K562 (cell line): ENCODE measurements at regions not wholly inside any gene's neighbourhood (a gene's known extent, or its start where the extent isn't known, plus 50 kb on each side); places are given as distances from the start of the nearest gene placed in this dataset.

Source experiments
- ATAC-seq: fragments of 200-7000 bp; cut with Tn5 transposase; 3 replicates; pipeline ENCODE4 v1.9.1; 2020; ENCODE audit warnings: moderate library complexity
- BruUV-seq: library from RNA; stranded (reverse); fragments of 400-500 nt; replicated peaks from 2 replicates; lab custom pipeline; 2021; lab: Mats Ljungman, UMichigan
- CTCF ChIA-PET: fragments of 300-600 bp; formaldehyde crosslinking; extraction: SDS; loops from one replicate; lab custom pipeline; 2021; ENCODE audit warnings: low intra/inter-chr PET ratio; lab: Yijun Ruan, JAX
- POLR2A ChIA-PET: fragments of 300-600, 350-650 bp; sonication (Branson Sonifier 250); formaldehyde crosslinking; extraction: SDS; loops from one replicate; lab custom pipeline; 2021; ENCODE audit warnings: antibody characterized with exemption, inconsistent platforms; lab: Yijun Ruan, JAX
- DNase-seq, 4 experiments: peaks; one replicate each; pipeline versions ENCODE4 v3.0.0 to v3.0.0-alpha.2; 2011 to 2018; ENCODE audit warnings: low spot score in 3 of 4, mixed read lengths in 3 of 4; ENCODE audit errors: extremely low read depth in 1 of 4
- FAIRE-seq: peaks from 2 replicates; lab custom pipeline; 2011; peaks lifted over from hg19 to GRCh38; lab: Jason Lieb, UNC
- H2AFZ ChIP-seq: 2 replicates; pipeline ENCODE4 v1.6.0; 2011; ENCODE audit warnings: low read depth, low read length, control low read depth, inconsistent platforms
- H3K27ac ChIP-seq: fragments of 200-600 bp; 3 replicates; pipeline ENCODE4 v1.8.0; 2011; ENCODE audit warnings: low read depth, mild to moderate bottlenecking, control low read depth, inconsistent platforms, low read length, moderate library complexity, mixed read lengths; ENCODE audit errors: extremely low read depth
- H3K27me3 ChIP-seq, 2 experiments: fragments of 300-600 bp in 1 of 2; 2 replicates in 1 of 2; 3 replicates in 1 of 2; pipeline versions ENCODE4 v1.6.0 to v1.8.0; 2011; ENCODE audit warnings: inconsistent platforms in 2 of 2, low read length in 2 of 2, mild to moderate bottlenecking in 1 of 2, mixed read lengths in 1 of 2, moderate library complexity in 1 of 2; ENCODE audit not compliant: control insufficient read depth in 2 of 2, insufficient read depth in 2 of 2
- H3K36me3 ChIP-seq: fragments of 300-600 bp; 3 replicates; pipeline ENCODE4 v1.8.0; 2011; ENCODE audit warnings: mild to moderate bottlenecking, low read length, inconsistent platforms; ENCODE audit not compliant: control insufficient read depth, insufficient read depth
- H3K4me1 ChIP-seq, 2 experiments: fragments of 200-600 bp in 1 of 2; replicated peaks in 1 of 2; 2 replicates in 1 of 2; 3 replicates in 1 of 2; pipeline versions ENCODE4 v1.5.1 to v1.8.0; 2011; ENCODE audit warnings: inconsistent platforms in 2 of 2, low read length in 2 of 2, mild to moderate bottlenecking in 1 of 2, mixed read lengths in 1 of 2, moderate library complexity in 1 of 2; ENCODE audit not compliant: control insufficient read depth in 2 of 2, insufficient read depth in 2 of 2
- H3K4me2 ChIP-seq: 2 replicates; pipeline ENCODE4 v1.6.1; 2011; ENCODE audit warnings: low read length, control low read depth, inconsistent platforms, mixed read lengths; ENCODE audit not compliant: insufficient read depth
- H3K4me3 ChIP-seq: fragments of 200-600 bp; sonication (generic), shearing (Covaris generic); 2 replicates; pipeline ENCODE4 v1.5.1; 2016; ENCODE audit warnings: control low read depth, inconsistent platforms
- H3K79me2 ChIP-seq: fragments of 200-600 bp; 3 replicates; pipeline ENCODE4 v1.8.0; 2011; ENCODE audit warnings: low read length, inconsistent platforms; ENCODE audit not compliant: control insufficient read depth, insufficient read depth
- H3K9ac ChIP-seq, 2 experiments: 2 replicates each; pipeline versions ENCODE4 v1.6.0 to v1.6.1; 2011; ENCODE audit warnings: low read depth in 2 of 2, low read length in 2 of 2, control low read depth in 1 of 2, inconsistent platforms in 1 of 2, mild to moderate bottlenecking in 1 of 2, mixed read lengths in 1 of 2; ENCODE audit not compliant: insufficient read depth in 1 of 2
- H3K9me1 ChIP-seq: one replicate; pipeline ENCODE4 v1.6.0; 2011; ENCODE audit warnings: inconsistent platforms, mild to moderate bottlenecking, low read length, moderate library complexity; ENCODE audit not compliant: control insufficient read depth, insufficient read depth
- H3K9me3 ChIP-seq: replicated peaks from 2 replicates; pipeline ENCODE4 v1.5.1; 2011; ENCODE audit warnings: low read depth, low read length, inconsistent platforms; ENCODE audit not compliant: control insufficient read depth, insufficient read depth
- H4K20me1 ChIP-seq: replicated peaks from 2 replicates; pipeline ENCODE4 v1.6.1; 2011; ENCODE audit warnings: low read length, inconsistent platforms, mixed read lengths; ENCODE audit not compliant: control insufficient read depth, insufficient read depth
- BRD9 ChIP-seq: fragments of 450-650 bp; IDR thresholded peaks from 2 replicates; pipeline ENCODE4 v1.6.1; 2018; ENCODE audit warnings: low read depth; ENCODE audit not compliant: partially characterized antibody
- BRF1 ChIP-seq: IDR thresholded peaks from 3 replicates; pipeline ENCODE4 v1.6.1; 2011; ENCODE audit warnings: borderline replicate concordance, mild to moderate bottlenecking; ENCODE audit not compliant: insufficient read length; ENCODE audit errors: extremely low read depth
- GABPB1 ChIP-seq: sonication (generic); formaldehyde crosslinking; IDR thresholded peaks from 2 replicates; pipeline ENCODE4 v1.8.0; 2022; ENCODE audit warnings: mild to moderate bottlenecking, missing genetic modification reagents
- GATAD2B ChIP-seq: fragments of 450-650 bp; IDR thresholded peaks from 2 replicates; pipeline ENCODE4 v1.6.1; 2017; ENCODE audit warnings: mild to moderate bottlenecking, borderline replicate concordance
- JUN ChIP-seq, 2 experiments: sonication (generic) in 1 of 2; formaldehyde crosslinking in 1 of 2; IDR thresholded peaks; 2 replicates each; pipeline versions ENCODE4 v1.6.1 to v1.8.0; 2012 to 2022; ENCODE audit warnings: borderline replicate concordance in 2 of 2, mild to moderate bottlenecking in 2 of 2, improper control_type of control experiment in 1 of 2, low read depth in 1 of 2, low read length in 1 of 2, missing genetic modification reagents in 1 of 2
- KLF10 ChIP-seq: fragments of 250-450 bp; sonication (Bioruptor Pico); IDR thresholded peaks from 2 replicates; pipeline ENCODE4 v1.6.1; 2021; ENCODE audit warnings: matching md5 sums
- PTRF ChIP-seq: fragments of 450-650 bp; IDR thresholded peaks from 2 replicates; pipeline ENCODE4 v1.6.1; 2016; ENCODE audit warnings: mild to moderate bottlenecking, missing genetic modification characterization, missing compliant biosample characterization
- SAFB2 ChIP-seq: fragments of 200-400 bp; formaldehyde crosslinking; IDR thresholded peaks from 2 replicates; pipeline ENCODE4 v1.6.1; 2018; ENCODE audit warnings: borderline replicate concordance, low read length, low read depth, moderate library complexity; ENCODE audit not compliant: severe bottlenecking
- XRCC5 ChIP-seq: fragments of 200-400 bp; formaldehyde crosslinking; IDR thresholded peaks from 2 replicates; pipeline ENCODE4 v1.6.1; 2017; ENCODE audit warnings: low read depth, mild to moderate bottlenecking, low read length
- ZBTB26 ChIP-seq: fragments of 450-650 bp; formaldehyde crosslinking; IDR thresholded peaks from 2 replicates; pipeline ENCODE4 v1.4.0; 2022; ENCODE audit warnings: missing genetic modification characterization
- ZFP91 ChIP-seq: sonication (generic); formaldehyde crosslinking; IDR thresholded peaks from 2 replicates; pipeline ENCODE4 v1.8.0; 2022; ENCODE audit warnings: mild to moderate bottlenecking, missing genetic modification reagents
- WGBS: fragments of 100-300 bp; shearing (Covaris generic); methylation state at CpG from one replicate; pipeline ENCODE4 v1.1.6; 2016; ENCODE audit warnings: low coverage, mixed read lengths; ENCODE audit not compliant: insufficient coverage; ENCODE audit errors: missing lambda C conversion rate; 5-methylcytosine and 5-hydroxymethylcytosine counted together
- in situ Hi-C: fragments of 300-500 bp; cut with MboI; formaldehyde crosslinking; loops from 4 replicates; pipeline ENCODE4 v1.15.0; 2018; ENCODE audit warnings: inconsistent platforms, mixed read lengths
- intact Hi-C: fragments of 100-400 bp; cut with micrococcal nuclease; formaldehyde crosslinking; loops from 2 replicates; pipeline ENCODE4 v1.14.2; 2022

- TF ChIP-seq KLF10 (CRISPR knock-in tag) (no peak), BRD9 (no peak), GABPB1 (CRISPR knock-in tag) (no peak)
Observed at GRCh38 chr2:124975648-124976047, 950.6 kb downstream of the CNTNAP5 start (continued).

- H4K20me1 ChIP-seq = no peaks in the 10 kb centered on the region
- H3K9me1 ChIP-seq = no peaks in the 10 kb centered on the region
- no TSS peak for BruUV-seq
- H3K79me2 ChIP-seq = no peaks in the 10 kb centered on the region
- ATAC-seq (no peak), FAIRE-seq (no peak), DNase-seq (no peak)
- H3K36me3 ChIP-seq = no peaks in the 10 kb centered on the region
- H3K27me3 ChIP-seq = no peaks in the 10 kb centered on the region
- ChIA-PET POLR2A (no interaction called here), CTCF (no interaction called here)
- H3K9me3 ChIP-seq = no peaks in the 10 kb centered on the region
- H3K4me1 ChIP-seq = no peaks in the 10 kb centered on the region
- WGBS = 0% methylated on average over 3 of the region's 3 CpGs
- no peak overlapping the region for H3K4me2 ChIP-seq
- H3K27ac ChIP-seq = no peak overlapping the region
- TF ChIP-seq PTRF (tag) (no peak), XRCC5 (no peak), SAFB2 (no peak), BRF1 (no peak), ZBTB26 (CRISPR knock-in tag) (no peak), GATAD2B (no peak), ZFP91 (CRISPR knock-in tag) (no peak), JUN (IDR thresholded peaks at IDR 0.05; ENCODE audit: borderline replicate concordance, low read depth, low read length) (no peak), JUN (CRISPR knock-in tag; IDR thresholded peaks at IDR 0.05; ENCODE audit: borderline replicate concordance) (no peak)
- in situ Hi-C loops = no loop called here
- no peak overlapping the region for H2AFZ ChIP-seq
- H3K4me3 ChIP-seq = no peak overlapping the region
- H3K9ac ChIP-seq = no peak overlapping the region
- intact Hi-C loops = no loop called here
Observed at GRCh38 chr2:124978597-124978996, 953.5 kb downstream of the CNTNAP5 start.
